ENCODE measurements at regions not wholly inside any gene's neighbourhood (a gene's known extent, or its start where the extent isn't known, plus 50 kb on each side); places are given as distances from the start of the nearest gene placed in this dataset.

DNA sequence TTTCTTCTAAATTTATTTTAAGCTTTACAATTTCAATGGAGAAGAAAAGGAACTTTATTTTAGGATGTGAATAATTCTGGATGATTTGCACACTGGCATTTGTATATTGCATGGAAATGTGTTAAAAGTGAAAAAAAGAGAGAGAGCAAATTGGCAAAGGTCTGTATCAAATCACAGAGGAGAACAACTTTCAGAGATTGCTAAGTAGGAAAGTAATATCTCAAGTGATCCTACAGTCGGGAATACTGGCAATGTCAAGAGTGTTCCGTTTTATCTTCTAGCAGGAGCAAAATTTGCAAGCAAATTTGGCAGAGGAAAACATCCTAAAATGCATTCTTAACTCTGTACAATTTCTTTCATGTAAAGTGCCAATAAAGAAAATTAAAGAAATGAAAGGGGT, 97.1 kb upstream of the TMC3 start:
- no peak overlapping the region for H3K14ac ChIP-seq (ENCODE audit: insufficient read depth, low read length)
- H3K9me3 Mint-ChIP-seq = no peaks in the 10 kb centered on the region
- no peak for TF ChIP-seq CTCF (conservative IDR thresholded peaks at IDR 0.05)
- no peak overlapping the region for H2BK12ac ChIP-seq (ENCODE audit: insufficient read length, low read depth, low read length)
- no peaks in the 10 kb centered on the region for H3K79me2 ChIP-seq (ENCODE audit: insufficient read depth, low read length)
- H3K4me2 ChIP-seq (ENCODE audit: insufficient read depth, insufficient read length, low read length) = no peak overlapping the region
- H2BK20ac ChIP-seq (ENCODE audit: low read depth, low read length, poor library complexity, severe bottlenecking) = no peak overlapping the region
- no peaks in the 10 kb centered on the region for H3K36me3 Mint-ChIP-seq (ENCODE audit: insufficient read depth in 1 of 3, low read depth in 3 of 3)
- H2BK120ac ChIP-seq (ENCODE audit: low read depth, low read length, poor library complexity, severe bottlenecking) = no peak overlapping the region
- H2BK5ac ChIP-seq (ENCODE audit: insufficient read length, low read length) = no peak overlapping the region
- H3T11ph ChIP-seq (ENCODE audit: low read length) = no peak overlapping the region
- H4K8ac ChIP-seq (replicated peaks; ENCODE audit: insufficient read length, low read depth, low read length) = no peak overlapping the region
- no peak overlapping the region for H3K4me3 Mint-ChIP-seq
- no peak overlapping the region for H3K4ac ChIP-seq (ENCODE audit: low read depth, low read length)
- H3K79me1 ChIP-seq (ENCODE audit: insufficient read depth, low read depth, low read length, poor library complexity, severe bottlenecking) = no peaks in the 10 kb centered on the region
- H3K23me2 ChIP-seq (ENCODE audit: insufficient read length, low read depth, low read length, poor library complexity, severe bottlenecking) = no peaks in the 10 kb centered on the region
- H4K5ac ChIP-seq (ENCODE audit: insufficient read length, low read depth, low read length) = no peak overlapping the region
- no peak overlapping the region for H3K27ac ChIP-seq (ENCODE audit: insufficient read length, low read depth, low read length)
- no peak overlapping the region for H2BK15ac ChIP-seq (ENCODE audit: low read depth, low read length)
- H3K4me1 ChIP-seq (ENCODE audit: insufficient read depth, low read length) = no peaks in the 10 kb centered on the region
- no peak overlapping the region for H3K9ac ChIP-seq (ENCODE audit: extremely low read depth, insufficient read length, low read length)
- no peaks in the 10 kb centered on the region for H3K9me3 ChIP-seq (ENCODE audit: control insufficient read depth, low read depth, low read length)
- H4K91ac ChIP-seq (ENCODE audit: insufficient read length, low read depth, low read length) = no peak overlapping the region
- DNase-seq = no peak
- H3K18ac ChIP-seq (ENCODE audit: insufficient read length, low read depth, low read length) = no peak overlapping the region
- WGBS (ENCODE audit: extremely low coverage, insufficient read length, low lambda C conversion rate) = no CpG with 5 or more reads among the region's 2 CpGs
- H3K4me1 Mint-ChIP-seq = peaks cover 0 to 5% of the 10 kb centered on the region in 2 experiments; a peak in 2 of 4 replicates
- no peak overlapping the region for H2AFZ ChIP-seq (ENCODE audit: low read length)
- no peak overlapping the region for H3K56ac ChIP-seq (ENCODE audit: insufficient read length, low read depth, low read length)
- no peaks in the 10 kb centered on the region for H3K27me3 Mint-ChIP-seq (ENCODE audit: low read depth)
- no peak overlapping the region for H3K27ac Mint-ChIP-seq
- H3K23ac ChIP-seq (ENCODE audit: insufficient read length, low read depth, low read length) = no peak overlapping the region
- H4K20me1 ChIP-seq (ENCODE audit: control insufficient read depth, insufficient read depth, insufficient read length) = no peaks in the 10 kb centered on the region
- no peaks in the 10 kb centered on the region for H3K27me3 ChIP-seq (ENCODE audit: insufficient read depth, low read length)
- H2AK5ac ChIP-seq (ENCODE audit: insufficient read length, low read length) = no peak overlapping the region

All from H9 (cell line).